Fibroblast of lung (primary cell): ENCODE measurements at regions not wholly inside any gene's neighbourhood (a gene's known extent, or its start where the extent isn't known, plus 50 kb on each side); places are given as distances from the start of the nearest gene placed in this dataset.
"Not testable (repeated sequence)": the region's sequence is repeated elsewhere in the genome, so short reads cannot be mapped to it uniquely, and the experiment has no call there.

Experiments
- EZH2 ChIP-seq: IDR thresholded peaks from 2 replicates; pipeline ENCODE4 v1.5.1; 2012; ENCODE audit warnings: low read length, control low read depth, mild to moderate bottlenecking; ENCODE audit errors: missing control alignments
- TF ChIP-seq, protein P1 (sequence below), 2 donors: IDR thresholded peaks in 1 of 2; conservative IDR thresholded peaks in 1 of 2; 1 replicate in 1 of 2; 2 replicates in 1 of 2; pipeline ENCODE4 v1.5.1; 2011 to 2012; ENCODE audit warnings: low read length in 2 of 2, control low read depth in 1 of 2, inconsistent platforms in 1 of 2, low read depth in 1 of 2, mild to moderate bottlenecking in 1 of 2

DNA sequence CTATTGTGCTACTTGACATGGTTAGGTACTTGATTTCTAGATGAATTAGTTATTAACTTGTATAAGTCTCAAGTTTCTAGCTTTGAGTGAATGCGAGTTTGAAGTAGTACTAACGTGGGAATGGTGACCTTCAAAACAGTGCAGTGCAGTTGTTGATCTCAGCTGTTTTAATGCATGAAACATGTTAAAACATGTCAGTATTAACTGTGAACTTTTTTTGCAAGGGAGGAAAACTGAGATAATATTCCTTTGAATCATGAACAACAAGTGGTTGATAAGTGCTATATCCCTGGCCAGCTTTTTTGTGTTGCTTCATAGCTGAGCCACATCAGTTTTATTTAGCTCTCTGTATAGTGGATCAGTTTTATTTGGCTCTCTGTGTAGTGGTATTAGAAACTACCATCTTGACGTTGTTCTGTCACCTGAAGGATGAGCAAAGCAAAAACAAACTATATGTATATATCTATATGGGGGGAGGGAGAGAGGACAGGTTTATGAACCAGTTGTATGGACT, 133.1 kb upstream of the PRSS12 start:
- TF ChIP-seq, protein P1, sequence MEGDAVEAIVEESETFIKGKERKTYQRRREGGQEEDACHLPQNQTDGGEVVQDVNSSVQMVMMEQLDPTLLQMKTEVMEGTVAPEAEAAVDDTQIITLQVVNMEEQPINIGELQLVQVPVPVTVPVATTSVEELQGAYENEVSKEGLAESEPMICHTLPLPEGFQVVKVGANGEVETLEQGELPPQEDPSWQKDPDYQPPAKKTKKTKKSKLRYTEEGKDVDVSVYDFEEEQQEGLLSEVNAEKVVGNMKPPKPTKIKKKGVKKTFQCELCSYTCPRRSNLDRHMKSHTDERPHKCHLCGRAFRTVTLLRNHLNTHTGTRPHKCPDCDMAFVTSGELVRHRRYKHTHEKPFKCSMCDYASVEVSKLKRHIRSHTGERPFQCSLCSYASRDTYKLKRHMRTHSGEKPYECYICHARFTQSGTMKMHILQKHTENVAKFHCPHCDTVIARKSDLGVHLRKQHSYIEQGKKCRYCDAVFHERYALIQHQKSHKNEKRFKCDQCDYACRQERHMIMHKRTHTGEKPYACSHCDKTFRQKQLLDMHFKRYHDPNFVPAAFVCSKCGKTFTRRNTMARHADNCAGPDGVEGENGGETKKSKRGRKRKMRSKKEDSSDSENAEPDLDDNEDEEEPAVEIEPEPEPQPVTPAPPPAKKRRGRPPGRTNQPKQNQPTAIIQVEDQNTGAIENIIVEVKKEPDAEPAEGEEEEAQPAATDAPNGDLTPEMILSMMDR (conservative IDR thresholded peaks at IDR 0.05 in 1 of 2, IDR thresholded peaks at IDR 0.05 in 1 of 2; ENCODE audit: low read depth in 1 of 2, low read length in 2 of 2), result not testable (repeated sequence)
- TF ChIP-seq EZH2, result not testable (repeated sequence)
